NB4 (cell line): ENCODE measurements at regions not wholly inside any gene's neighbourhood (a gene's known extent, or its start where the extent isn't known, plus 50 kb on each side); places are given as distances from the start of the nearest gene placed in this dataset.

Experiments used
- CTCF ChIP-seq: IDR thresholded peaks from one replicate; pipeline ENCODE4 v1.5.1; 2012; ENCODE audit warnings: low read depth, low read length
- MYC ChIP-seq: IDR thresholded peaks from 2 replicates; pipeline ENCODE4 v1.6.1; 2011; ENCODE audit warnings: low read depth, low read length
- POLR2A ChIP-seq: IDR thresholded peaks from 2 replicates; pipeline ENCODE4 v1.6.1; 2011; ENCODE audit warnings: mild to moderate bottlenecking; ENCODE audit not compliant: insufficient read length; ENCODE audit errors: extremely low read depth

GRCh38 chr6:98590997-98591396, 243.4 kb upstream of the POU3F2 start:
- TF ChIP-seq CTCF (no peak), MYC (no peak), POLR2A (no peak)
